ENCODE measurements at regions not wholly inside any gene's neighbourhood (a gene's known extent, or its start where the extent isn't known, plus 50 kb on each side); places are given as distances from the start of the nearest gene placed in this dataset.

DNA sequence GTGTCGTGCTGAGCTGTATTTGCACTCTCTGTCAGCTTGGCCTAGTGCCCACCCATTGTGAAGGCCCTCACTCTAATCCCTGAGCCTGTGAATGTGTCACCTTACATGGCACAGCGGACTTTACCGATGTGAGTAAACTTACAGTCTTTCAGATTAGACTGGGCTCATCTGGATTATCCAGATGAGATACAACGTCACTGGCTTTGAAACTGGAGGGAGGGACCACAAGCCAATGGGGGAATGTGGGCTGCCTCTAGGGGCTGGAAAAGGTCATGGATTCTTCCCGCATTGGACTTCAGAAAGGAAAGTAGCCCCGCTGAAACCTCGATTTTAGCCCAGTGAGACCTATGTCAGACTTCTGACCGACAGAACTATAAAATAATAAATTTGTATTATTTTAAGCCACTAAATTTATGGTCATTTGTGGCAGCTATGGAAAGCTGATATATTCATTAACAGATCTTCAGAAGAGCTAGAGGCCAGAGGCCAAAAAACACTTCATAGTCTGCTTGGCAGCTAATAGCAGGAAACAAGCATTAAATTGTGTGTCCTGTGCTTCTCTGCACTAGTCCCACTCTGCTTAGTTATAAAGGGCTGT is 139.0 kb upstream of the GAS1 start:
- TF ChIP-seq, protein P1, sequence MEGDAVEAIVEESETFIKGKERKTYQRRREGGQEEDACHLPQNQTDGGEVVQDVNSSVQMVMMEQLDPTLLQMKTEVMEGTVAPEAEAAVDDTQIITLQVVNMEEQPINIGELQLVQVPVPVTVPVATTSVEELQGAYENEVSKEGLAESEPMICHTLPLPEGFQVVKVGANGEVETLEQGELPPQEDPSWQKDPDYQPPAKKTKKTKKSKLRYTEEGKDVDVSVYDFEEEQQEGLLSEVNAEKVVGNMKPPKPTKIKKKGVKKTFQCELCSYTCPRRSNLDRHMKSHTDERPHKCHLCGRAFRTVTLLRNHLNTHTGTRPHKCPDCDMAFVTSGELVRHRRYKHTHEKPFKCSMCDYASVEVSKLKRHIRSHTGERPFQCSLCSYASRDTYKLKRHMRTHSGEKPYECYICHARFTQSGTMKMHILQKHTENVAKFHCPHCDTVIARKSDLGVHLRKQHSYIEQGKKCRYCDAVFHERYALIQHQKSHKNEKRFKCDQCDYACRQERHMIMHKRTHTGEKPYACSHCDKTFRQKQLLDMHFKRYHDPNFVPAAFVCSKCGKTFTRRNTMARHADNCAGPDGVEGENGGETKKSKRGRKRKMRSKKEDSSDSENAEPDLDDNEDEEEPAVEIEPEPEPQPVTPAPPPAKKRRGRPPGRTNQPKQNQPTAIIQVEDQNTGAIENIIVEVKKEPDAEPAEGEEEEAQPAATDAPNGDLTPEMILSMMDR (optimal IDR thresholded peaks at IDR 0.05 in 1 of 3, IDR thresholded peaks at IDR 0.05 in 1 of 3, conservative IDR thresholded peaks at IDR 0.05 in 1 of 3; ENCODE audit: extremely low read depth in 1 of 3, insufficient read depth in 2 of 3, low read length in 3 of 3): no peak
- TF ChIP-seq EZH2 (IDR thresholded peaks at IDR 0.05; ENCODE audit: low read length): no peak
